A673 (cell line): ENCODE measurements at regions not wholly inside any gene's neighbourhood (a gene's known extent, or its start where the extent isn't known, plus 50 kb on each side); places are given as distances from the start of the nearest gene placed in this dataset.

Source experiments
- EZH2 ChIP-seq: fragments of 200-600 bp; sonication (generic); IDR thresholded peaks from 2 replicates; pipeline ENCODE4 v1.6.1; 2017; ENCODE audit warnings: borderline replicate concordance, low read depth, mild to moderate bottlenecking, mixed read lengths, antibody characterized with exemption, low read length; ENCODE audit not compliant: poor library complexity, severe bottlenecking
- TF ChIP-seq, protein P1 (sequence below): fragments of 300-800, 200-600 bp; sonication (generic); conservative IDR thresholded peaks from 2 replicates; pipeline ENCODE4 v1.5.1; 2017; ENCODE audit warnings: low read depth, mild to moderate bottlenecking, antibody characterized with exemption, low read length, moderate library complexity, mixed read lengths

DNA sequence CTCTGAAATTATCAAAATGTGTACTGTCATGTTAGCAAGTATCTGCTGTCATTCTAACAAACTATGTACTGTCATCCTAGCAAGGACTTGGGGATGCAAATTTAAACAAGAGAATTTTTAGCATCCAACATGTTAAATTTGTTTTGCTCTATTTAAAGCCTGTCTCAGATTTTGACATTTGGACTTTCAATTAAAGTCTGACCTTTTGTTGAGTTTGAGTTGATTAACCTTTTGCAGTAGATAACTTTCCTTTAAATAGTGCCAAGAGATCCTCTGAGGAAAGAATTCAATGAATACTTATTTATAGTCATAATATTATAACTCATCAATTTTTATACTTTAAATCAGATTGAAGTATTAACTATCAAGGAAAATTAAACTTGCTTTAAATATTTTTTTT is 80.2 kb downstream of the TDRD15 start:
- TF ChIP-seq, protein P1, sequence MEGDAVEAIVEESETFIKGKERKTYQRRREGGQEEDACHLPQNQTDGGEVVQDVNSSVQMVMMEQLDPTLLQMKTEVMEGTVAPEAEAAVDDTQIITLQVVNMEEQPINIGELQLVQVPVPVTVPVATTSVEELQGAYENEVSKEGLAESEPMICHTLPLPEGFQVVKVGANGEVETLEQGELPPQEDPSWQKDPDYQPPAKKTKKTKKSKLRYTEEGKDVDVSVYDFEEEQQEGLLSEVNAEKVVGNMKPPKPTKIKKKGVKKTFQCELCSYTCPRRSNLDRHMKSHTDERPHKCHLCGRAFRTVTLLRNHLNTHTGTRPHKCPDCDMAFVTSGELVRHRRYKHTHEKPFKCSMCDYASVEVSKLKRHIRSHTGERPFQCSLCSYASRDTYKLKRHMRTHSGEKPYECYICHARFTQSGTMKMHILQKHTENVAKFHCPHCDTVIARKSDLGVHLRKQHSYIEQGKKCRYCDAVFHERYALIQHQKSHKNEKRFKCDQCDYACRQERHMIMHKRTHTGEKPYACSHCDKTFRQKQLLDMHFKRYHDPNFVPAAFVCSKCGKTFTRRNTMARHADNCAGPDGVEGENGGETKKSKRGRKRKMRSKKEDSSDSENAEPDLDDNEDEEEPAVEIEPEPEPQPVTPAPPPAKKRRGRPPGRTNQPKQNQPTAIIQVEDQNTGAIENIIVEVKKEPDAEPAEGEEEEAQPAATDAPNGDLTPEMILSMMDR, result no peak
- TF ChIP-seq EZH2, result no peak
